ENCODE measurements at regions not wholly inside any gene's neighbourhood (a gene's known extent, or its start where the extent isn't known, plus 50 kb on each side); places are given as distances from the start of the nearest gene placed in this dataset.
"Not testable (repeated sequence)": the region's sequence is repeated elsewhere in the genome, so short reads cannot be mapped to it uniquely, and the experiment has no call there.

DNA sequence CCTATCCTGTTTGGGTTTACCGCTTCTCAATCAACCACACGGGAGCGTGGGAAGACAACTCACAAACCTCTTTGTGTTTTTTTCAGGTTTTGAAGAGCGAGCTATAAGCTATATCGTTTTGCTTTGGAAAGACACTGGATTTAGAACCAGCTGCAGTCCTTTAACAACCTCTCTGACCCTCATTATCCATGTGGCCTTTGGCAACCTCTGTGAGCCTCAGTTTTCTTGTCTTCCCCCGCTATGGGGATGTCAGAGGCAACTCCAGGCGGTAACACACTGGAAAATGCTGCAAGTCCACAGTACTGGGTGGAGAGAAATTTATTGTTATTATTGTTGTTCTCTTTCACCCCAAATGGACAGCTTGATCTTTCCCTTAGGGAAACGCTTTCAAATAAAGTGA lies 100.0 kb downstream of the ETS2 start:
- no peak for DNase-seq

DNA sequence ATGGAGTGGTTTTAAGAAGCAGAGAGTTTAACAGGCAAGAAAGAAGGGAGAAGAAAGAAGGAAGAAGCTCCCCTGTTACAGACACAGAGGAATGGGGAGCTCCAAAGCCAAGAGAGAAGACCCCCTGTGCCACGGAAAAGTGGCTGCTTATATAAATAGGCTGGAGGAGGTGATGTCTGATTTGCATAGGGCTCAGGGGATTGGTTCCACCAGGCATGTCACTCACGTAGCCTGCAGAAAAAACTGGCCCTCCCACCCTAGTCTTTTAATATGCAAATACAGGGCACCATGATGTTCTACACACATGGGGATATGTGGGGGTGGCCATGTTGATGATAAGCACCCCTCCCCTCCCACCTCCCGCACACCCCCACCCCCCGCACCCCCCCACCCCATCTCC lies 99.6 kb downstream of the ETS2 start:
- no peak for DNase-seq

DNA sequence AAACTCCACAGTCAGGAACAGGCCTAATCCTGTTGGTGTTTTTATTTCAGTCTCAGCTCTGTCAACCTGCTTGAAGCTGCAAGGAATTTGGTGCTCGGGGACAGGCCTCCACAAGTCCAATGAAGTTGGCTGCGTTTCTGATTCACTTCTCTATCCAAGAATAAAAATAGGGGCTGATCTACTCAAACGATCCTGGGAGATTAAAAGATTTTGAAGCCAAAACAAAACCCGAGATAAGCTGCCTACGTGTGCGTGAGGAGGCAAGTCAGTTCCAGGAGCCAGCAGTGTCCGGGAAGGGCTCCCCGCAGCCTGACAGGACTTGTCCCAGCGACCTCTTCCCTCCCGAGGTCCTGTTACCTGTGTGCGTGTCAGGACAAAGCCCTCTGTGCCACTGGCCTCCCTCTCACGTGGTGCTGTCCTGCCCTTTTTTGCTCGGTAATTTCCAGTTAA lies 98.0 kb downstream of the ETS2 start:
- no peak for DNase-seq

DNA sequence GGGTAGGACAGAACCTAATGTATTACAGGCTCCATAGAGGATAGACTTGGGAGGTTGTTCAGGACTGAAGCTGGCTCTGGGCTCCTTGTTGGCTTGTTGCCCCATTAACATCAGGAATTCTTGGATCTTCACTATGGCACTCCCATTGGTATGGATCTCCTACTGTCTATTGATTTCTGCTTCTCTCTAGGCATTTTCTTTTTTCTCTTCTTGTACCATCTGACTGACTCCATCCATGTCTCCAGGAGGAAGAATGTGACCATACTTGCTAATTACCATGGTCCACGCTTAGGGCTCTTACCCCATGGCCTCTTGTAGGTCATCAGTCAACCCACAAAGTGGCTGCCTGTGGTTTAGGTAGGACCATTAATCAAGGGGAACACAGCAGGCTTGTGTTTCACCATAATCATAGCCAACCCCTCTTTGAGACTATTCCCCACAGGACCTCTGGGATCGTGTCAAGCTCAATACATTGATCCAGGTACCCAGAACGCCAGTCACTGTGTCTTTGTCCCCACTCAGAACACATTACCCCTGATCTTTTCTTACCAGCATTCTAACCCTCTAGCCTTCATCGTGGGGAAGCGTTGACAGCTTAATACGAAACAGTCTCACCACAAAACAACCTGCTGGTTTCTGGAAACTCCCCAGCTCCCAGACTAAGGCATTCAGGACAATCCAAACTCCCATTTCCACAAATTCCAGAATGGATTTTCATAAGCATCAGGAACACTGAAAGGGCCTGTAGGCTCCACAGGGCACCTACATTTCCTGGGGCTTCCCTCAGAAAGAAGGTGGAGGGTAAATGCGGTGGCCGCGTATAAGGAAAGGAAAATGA lies 97.1 kb downstream of the ETS2 start:
- no peak for DNase-seq

DNA sequence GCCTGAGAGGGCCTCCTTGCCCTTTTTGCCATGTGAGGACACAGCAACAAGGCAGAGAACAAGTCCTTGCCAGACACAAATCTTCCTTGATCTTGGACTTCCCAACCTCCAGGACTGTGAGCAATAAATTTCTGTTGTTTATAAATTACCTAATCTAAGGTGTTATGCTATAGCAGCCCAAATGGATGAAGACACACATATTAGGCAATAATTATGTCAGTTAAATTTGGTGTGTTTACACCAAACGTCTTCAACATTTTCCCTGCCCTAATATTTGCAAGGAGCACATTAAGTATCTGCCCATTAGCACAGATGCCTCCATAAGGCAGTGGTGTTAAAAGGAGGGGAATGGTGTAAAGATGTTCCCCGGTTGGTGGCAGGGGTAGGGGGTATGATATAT lies 94.8 kb downstream of the ETS2 start:
- DNase-seq, result no peak

DNA sequence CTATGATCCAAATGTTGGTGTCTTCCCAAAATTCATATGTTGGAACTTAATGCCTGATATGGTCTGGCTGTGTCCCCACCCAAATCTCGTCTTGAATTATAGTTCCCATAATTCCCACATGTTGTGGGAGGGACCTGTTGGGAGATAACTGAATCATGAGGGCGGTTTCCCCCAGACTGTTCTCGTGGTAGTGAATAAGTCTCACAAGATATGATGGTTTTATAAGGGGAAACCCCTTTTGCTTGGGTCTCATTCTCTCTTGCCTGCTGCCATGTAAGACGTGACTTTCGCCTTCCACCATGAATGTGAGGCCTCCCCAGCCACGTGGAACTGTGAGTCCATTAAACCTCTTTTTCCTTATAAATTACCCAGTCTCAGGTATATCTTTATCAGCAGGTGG lies 94.3 kb downstream of the ETS2 start:
- not testable (repeated sequence) for DNase-seq

DNA sequence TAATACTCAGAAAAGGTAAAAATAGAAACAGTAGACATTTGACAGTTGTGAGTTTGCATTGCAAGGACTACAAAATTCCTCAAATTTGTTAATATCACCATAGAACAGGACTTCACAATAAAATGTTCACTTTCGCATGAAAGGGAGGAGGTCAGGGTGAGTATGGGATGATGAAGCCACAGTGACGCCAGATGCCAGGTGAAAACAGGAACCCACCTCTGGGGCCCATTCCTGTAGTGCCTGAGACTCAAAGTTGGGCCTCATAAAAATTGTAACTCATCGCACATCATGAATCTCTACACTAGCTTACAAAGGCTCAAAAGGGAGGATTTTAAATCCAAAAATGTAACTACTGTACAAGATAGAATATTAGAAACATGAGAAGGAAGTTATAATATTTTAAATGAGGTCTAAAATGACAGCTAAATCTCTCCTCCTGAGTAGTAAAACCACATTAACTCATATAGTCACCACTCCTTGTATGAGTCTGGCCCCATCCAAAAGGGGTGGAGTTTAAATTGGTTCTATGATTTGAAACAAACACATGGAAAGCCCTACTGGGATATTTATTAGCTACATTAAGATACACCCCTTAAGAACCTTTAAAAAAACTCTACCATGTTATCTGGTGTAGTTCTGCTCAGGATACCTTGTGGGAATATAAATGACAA lies 93.7 kb downstream of the ETS2 start:
- DNase-seq, result no peak

DNA sequence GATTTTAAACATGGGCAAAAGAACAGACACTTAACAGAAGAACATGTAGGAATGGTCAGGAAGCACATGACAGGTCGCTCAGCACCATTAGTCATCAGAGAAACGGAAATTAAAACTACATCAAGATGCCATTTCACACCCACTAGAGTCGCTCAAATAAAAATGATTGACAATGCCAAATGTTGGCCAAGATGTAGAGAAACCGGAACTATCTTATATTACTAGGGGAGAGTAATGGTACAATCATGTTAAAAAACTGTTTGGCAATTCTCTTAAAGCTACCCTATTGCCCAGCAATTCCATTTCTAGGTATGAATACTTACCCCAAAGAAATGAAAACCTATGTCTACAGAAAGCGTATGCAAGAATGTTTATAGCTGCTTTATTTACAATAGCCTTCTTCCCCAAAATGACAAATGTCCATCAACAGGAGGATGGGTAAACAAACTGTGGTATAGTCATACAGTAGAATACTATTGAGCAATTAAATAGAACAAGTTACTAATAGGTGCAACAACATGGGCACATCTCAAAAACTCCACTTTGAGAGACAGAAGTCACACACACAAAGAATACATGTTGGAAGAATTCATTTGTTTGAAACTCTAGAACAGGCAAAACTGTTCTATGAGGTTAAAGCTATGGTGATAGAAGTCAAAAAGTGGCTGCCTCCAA lies 92.8 kb downstream of the ETS2 start:
- DNase-seq, result no peak

DNA sequence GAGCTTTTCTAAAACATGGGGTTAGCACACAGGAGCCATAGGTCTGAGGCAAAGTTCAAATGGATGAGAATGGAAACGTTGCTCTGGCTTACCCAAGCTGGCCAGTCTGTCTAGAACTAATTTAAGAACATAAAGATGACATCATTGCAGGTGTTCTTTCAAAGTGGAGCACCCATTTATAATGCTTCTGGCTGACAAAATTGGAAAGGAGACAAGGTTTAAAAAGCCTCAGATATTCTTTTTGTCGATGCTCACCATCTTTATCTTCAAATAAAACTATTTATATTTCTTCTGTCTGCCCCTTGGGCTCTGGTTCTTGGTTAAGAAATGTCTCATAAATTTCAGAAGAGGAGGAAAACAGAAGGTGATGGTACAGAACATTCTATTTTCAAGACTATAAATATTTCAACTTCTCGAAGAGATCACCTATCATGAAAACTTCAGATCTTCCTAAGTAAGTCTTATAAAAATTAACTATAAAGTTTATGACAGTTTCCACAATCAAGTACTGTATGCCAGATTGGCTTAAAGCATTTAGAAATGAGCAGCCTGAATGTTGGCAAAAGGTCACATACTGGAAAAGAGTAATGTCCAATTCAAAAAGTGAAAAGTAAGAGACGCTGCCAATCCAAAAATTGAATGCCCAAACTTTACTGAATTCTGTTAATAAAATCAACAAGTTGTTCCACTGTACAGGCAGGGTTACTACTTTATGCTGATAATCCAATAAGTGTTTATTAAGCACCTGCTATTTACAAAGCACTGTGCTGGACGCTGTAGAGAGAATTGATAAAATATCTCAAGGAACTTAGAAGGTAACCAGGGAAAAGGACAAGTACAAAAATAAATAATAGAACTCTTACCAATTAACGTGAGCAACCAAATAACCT lies 92.0 kb downstream of the ETS2 start:
- no peak for DNase-seq

DNA sequence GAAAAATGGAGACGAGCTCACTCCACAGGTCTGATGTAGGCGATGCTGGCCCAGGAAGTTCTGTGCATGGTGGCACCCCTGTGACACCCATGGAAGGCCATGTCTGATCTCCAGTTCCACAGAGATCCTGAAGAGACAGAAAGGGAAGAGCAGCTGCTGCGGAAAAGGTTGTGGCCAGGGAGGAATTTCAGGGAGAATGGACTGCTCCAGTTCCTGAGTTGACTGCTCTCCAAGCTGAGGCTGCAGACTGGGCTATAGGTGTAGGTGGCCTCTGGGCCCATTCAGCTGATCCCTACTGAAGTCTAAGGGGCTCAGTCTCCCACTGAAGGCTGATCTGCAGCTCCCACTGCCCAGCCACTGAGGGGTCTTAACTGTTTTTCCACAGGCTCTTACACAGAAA lies 89.2 kb downstream of the ETS2 start:
- no peak for DNase-seq

DNA sequence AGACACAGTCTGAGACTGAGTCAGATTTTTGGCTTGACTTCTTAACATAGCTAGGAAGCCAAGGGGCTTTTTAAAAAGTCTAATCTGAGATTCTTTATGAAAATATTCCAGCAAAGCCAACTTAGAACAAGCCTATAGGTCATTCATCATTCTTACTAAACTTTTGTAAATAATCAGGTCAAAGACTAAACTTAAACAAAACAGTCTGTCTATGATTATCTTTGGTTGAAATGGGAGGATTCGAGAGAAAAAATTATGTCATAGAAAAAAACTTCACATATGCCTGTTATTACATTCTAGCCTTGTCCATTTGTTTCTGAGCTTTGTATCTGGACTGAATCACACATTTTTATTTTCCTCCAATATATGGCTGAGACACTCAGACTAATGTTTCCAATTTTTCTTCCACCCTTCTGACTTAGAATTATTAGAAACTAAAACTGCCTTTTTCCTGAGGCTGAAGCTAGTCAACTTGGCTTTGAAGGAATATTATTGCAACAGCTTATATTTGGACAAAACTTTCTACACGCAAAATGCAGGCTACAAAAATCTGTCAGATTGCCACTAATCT lies 83.3 kb downstream of the ETS2 start:
- no peak for DNase-seq

DNA sequence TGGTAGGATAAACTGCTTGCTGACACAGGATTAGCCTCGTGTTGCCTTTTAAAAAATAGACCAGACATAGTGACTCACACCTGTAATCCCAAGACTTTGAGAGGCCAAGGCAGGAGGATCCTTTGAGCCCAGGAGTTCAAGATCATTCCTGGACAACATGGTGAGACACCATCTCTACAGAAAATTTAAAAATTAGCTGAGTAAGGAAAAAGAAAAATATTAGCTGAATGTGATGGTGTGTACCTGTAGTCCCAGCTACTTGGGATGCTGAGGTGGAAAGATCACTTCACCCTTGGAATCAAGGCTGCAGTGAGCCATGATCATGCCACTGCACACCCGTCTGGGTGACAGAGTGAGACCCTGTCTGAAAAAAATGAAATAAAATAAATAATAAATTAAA lies 82.0 kb downstream of the ETS2 start:
- no peak for DNase-seq

DNA sequence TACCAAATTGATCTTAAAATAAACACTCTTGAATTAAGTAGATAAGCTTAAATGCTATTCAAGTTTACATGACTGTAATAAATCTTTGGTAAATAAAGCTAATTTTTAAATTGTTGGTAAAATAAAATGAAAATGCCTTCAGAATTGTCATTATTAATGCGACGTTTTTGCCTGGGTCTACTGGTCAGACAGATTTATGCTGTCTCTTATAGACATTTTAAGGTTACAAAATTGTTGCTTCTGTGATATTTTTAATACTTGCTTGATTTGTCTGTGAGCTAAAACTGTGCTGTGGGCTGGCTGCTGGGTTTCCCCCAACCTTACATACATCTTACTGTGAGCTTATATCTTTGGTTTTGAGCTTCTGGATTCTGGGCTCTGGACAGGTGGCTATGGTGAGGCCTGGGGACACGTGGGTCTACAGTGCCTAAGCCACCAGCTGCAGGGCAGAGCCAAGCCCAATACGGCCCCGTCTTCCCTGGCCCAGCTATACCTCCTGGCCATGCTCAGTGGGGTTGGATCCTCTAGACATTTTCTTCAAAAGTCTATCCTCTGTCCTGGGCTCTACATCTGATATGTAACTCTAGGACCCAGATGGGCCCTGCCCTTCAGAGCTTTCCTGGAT lies 81.4 kb downstream of the ETS2 start:
- DNase-seq, result no peak

DNA sequence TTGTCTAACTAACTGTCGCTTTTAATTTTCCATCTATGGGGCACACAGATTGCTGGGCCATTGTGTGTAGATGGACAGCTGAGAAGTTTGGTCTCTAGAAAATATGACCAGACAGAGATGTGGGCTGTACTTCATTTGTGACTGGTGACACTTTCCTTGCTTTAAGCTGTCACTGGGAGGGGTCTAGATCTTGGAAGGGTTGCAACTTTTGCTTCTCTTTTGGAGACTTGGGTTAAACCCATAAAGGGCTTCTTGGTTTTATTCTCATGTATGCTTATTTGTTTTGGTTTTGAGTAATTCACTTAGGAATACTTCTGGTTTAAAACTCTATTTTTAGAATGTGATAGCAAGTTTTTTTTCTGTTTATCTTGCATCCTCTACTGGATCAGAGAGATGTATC lies 80.2 kb downstream of the ETS2 start:
- no peak for DNase-seq

DNA sequence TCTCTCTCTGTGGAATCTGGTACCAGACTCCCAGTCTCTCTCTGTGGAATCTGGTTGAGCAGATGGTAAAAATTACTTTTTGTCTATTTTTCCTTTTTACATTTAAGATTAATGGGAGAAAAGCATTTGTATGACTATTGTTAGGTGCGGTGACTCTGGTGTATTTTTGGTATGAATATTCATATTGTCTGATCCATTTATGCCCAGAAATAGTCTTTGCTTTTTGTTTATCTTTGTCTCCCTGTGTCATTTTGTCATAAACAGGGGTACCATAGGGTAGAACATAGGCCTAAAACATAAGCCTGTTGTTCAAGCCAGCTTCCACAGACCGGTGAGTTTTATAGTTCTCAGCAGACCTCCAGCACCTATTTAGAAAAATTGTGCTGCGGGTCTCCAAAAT lies 78.7 kb downstream of the ETS2 start:
- DNase-seq, result no peak

DNA sequence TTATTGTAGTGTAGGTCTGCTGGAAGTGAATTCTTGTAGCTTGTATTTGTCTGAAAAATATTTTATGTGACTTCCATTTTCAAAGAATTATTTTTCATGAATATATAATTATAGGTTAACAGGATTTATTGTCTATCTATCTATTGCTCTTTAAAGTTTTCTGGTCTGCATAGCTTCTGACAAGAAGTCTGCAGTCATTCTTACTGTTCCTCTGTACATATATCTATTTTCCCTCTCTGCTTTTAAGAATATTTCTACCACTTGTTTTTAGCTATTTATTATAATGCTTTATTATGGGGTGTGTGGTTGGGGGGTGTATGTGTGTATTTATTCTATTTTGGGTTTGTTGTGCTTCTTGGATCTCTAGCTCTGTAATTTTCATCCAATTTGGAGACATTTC lies 77.4 kb downstream of the ETS2 start:
- DNase-seq, result no peak

DNA sequence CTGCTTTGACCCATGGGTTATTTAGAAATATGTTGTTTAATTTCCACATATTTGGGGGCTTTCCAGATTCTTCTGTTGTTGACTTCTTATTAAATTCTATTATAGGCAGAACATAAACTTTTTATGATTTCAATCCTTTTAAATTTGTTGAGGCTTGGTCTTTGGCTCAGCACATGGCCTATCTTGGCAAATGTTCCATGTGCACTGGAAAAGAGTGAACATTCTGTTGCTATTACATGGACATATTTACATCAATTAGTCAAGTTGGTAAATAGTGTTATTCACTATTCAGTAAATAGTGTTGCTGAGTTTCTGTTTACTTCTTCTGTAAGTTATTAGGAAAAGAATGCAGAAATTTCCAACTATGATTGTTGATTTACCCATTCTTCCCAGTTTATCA lies 75.4 kb downstream of the ETS2 start:
- no peak for DNase-seq

DNA sequence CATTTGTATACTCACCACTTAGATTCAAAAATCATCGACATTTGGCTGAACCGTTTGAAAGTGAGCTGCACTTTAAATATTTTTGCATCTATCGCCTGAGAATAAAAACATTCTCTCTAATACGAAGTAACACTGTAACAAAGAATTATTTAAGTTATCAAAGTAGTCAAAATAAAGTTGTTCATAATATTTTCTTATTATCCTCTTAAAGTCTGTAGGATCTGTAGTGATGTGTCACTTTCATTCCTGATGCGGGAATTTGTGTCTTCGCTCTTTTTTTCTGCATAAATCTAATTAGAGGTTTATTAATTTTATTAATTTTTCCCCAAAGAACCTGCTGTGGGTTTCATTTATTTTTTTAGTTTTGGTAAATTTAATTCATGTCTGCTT lies 74.8 kb downstream of the ETS2 start:
- no peak for DNase-seq

DNA sequence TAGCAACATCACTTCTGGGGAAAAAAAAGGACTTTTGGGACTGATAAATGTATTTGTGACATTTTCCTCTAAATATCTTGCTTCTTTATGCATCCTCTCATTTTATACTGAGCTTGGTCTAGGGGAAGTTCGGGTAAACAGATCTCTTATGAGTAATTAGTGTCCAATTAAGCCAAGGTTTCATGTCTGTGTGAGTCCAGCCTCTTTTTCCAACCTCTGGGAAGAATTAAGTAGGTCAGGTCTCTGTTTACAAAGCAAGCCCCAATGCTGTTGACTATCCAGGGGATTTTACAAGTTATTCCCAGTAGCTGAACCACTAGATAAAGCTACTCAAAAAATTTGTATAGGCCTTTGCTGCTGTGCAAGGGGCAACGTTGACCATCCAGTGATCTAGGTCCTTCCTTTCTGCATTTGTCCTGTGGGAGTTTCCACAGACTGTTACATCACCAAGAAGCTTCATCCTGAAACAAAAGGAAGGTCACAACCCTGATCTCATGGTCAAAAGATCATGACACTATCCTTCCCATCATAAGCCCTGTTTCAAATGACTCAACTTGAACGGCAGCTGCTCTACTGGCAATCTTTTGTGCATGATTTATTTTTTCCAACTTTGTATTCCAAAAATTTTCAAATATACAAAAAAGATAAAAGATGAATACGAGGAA lies 74.3 kb downstream of the ETS2 start:
- DNase-seq, result no peak

DNA sequence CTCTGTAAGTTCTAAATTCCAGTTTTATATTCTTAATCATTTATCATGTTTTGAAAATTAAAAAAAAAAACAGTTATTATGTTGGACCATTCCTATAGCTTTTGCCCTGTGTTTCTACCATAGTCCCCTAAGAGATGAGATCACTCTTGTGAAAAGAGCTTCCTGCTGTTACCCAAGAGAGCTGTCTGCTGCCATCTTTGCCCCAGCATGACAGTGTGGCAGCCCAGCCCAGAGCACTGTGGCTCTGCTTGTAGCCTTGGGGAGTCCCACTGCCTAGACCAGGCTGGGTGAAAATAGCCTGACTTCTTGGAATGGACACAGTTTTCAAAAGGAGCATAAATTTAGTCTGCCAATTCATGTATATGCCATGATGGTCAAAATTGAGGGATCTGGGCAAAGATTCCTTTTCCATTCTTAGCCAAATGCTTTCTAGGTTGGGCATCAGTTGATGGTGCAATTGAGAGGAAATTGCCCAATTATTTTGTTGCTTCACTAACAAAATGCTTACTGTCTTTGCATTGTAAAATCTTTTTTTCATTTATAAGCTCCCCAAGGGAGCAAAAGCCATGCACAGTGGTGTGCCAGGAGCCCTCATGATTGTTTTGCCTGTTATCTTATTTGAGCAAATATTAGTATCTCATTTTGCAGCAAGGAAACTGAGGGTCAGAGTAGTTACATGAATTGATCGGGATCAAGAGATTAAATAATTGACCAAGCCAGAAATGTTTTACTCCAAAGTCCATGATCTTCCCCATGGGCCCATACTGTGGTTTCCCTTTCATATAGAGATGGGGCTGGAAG lies 72.8 kb downstream of the ETS2 start:
- no peak for DNase-seq
